B cell (primary cell): ENCODE measurements at regions not wholly inside any gene's neighbourhood (a gene's known extent, or its start where the extent isn't known, plus 50 kb on each side); places are given as distances from the start of the nearest gene placed in this dataset.

Source experiments
- ATAC-seq: fragments of 200-7000 bp; cut with Tn5 transposase; one replicate; pipeline ENCODE4 v1.10.0; 2021; ENCODE audit warnings: low read depth, mild to moderate bottlenecking, moderate number of reproducible peaks, moderate library complexity
- CTCF ChIA-PET: fragments of 350-600 bp; sonication (Branson Sonifier 250); formaldehyde crosslinking; loops from one replicate; lab custom pipeline; 2021; ENCODE audit warnings: antibody characterized with exemption, inconsistent platforms; lab: Charles Lee
- POLR2A ChIA-PET: fragments of 350-600 bp; sonication (Branson Sonifier 250); formaldehyde crosslinking; loops from one replicate; lab custom pipeline; 2021; ENCODE audit warnings: antibody characterized with exemption; lab: Charles Lee
- DNase-seq: peaks from one replicate; pipeline ENCODE4 v3.0.0; 2013
- H2AFZ ChIP-seq: 2 replicates; pipeline ENCODE4 v1.6.1; 2012; ENCODE audit warnings: mild to moderate bottlenecking, low read depth, low read length; ENCODE audit not compliant: insufficient read depth, poor library complexity, severe bottlenecking
- H3K27ac ChIP-seq, 2 donors: 1 replicate in 1 of 2; 2 replicates in 1 of 2; pipeline ENCODE4 v1.5.1; 2012 to 2013; ENCODE audit warnings: low read length in 2 of 2, mild to moderate bottlenecking in 2 of 2, moderate library complexity in 1 of 2
- H3K27me3 ChIP-seq, 4 experiments: fragments of 200-600 bp in 1 of 4; sonication (generic) in 1 of 4; replicated peaks in 1 of 4; 1 replicate in 2 of 4; 2 replicates in 2 of 4; pipeline versions ENCODE4 v1.6.1 to v1.7.0; 2013 to 2016; ENCODE audit warnings: low read length in 3 of 4, mild to moderate bottlenecking in 2 of 4, mixed read lengths in 1 of 4, moderate library complexity in 1 of 4; ENCODE audit not compliant: insufficient read depth in 4 of 4, control insufficient read depth in 3 of 4; ENCODE audit errors: control extremely low read depth in 1 of 4
- H3K36me3 ChIP-seq, 2 experiments: replicated peaks in 1 of 2; 1 replicate in 1 of 2; 2 replicates in 1 of 2; pipeline versions ENCODE4 v1.6.1 to v1.7.1; 2013; ENCODE audit warnings: low read length in 1 of 2; ENCODE audit not compliant: insufficient read depth in 2 of 2, control insufficient read depth in 1 of 2; ENCODE audit errors: control extremely low read depth in 1 of 2, extremely low read depth in 1 of 2
- H3K4me1 ChIP-seq, 2 donors: fragments of 200-600 bp in 1 of 2; sonication (generic) in 1 of 2; 1 replicate in 1 of 2; 2 replicates in 1 of 2; pipeline versions ENCODE4 v1.5.1 to v1.6.1; 2013 to 2017; ENCODE audit warnings: low read length in 2 of 2; ENCODE audit not compliant: control insufficient read depth in 2 of 2, insufficient read depth in 2 of 2
- H3K4me2 ChIP-seq: replicated peaks from 2 replicates; pipeline ENCODE3; 2012; ENCODE audit warnings: mild to moderate bottlenecking, low read depth, low read length; ENCODE audit not compliant: poor library complexity, severe bottlenecking
- H3K4me3 ChIP-seq, 5 experiments: fragments of 200-600 bp in 1 of 5; sonication (generic) in 1 of 5; 1 replicate in 3 of 5; 2 replicates in 2 of 5; pipeline versions ENCODE4 v1.5.1 to v1.7.0; 2011 to 2016; ENCODE audit warnings: low read length in 4 of 5, mild to moderate bottlenecking in 4 of 5, low read depth in 2 of 5, control low read depth in 1 of 5, moderate library complexity in 1 of 5; ENCODE audit not compliant: insufficient read depth in 1 of 5; ENCODE audit errors: control extremely low read depth in 1 of 5, extremely low read depth in 1 of 5
- H3K79me2 ChIP-seq: fragments of 200-600 bp; sonication (generic); one replicate; pipeline ENCODE4 v1.6.0; 2016; ENCODE audit warnings: low read length; ENCODE audit not compliant: control insufficient read depth, insufficient read depth
- H3K9ac ChIP-seq: fragments of 200-600 bp; sonication (generic); 2 replicates; pipeline ENCODE4 v1.6.1; 2017; ENCODE audit warnings: mild to moderate bottlenecking, low read length, moderate library complexity
- H3K9me3 ChIP-seq, 3 donors: one replicate each; pipeline versions ENCODE4 v1.6.1 to v1.7.1; 2013; ENCODE audit warnings: low read length in 2 of 3; ENCODE audit not compliant: control insufficient read depth in 2 of 3, insufficient read depth in 1 of 3; ENCODE audit errors: control extremely low read depth in 1 of 3
- H4K20me1 ChIP-seq: 2 replicates; pipeline ENCODE4 v1.6.0; 2012; ENCODE audit warnings: mild to moderate bottlenecking, low read length; ENCODE audit not compliant: insufficient read depth, control insufficient read depth, poor library complexity, severe bottlenecking
- H3K27ac Mint-ChIP-seq: one replicate; pipeline ENCODE4 v1.8.0; 2021; ENCODE audit warnings: mixed read lengths
- H3K27me3 Mint-ChIP-seq: one replicate; pipeline ENCODE4 v1.8.0; 2021; ENCODE audit warnings: mixed read lengths
- H3K4me1 Mint-ChIP-seq: one replicate; pipeline ENCODE4 v1.8.0; 2021; ENCODE audit warnings: mixed read lengths
- H3K4me3 Mint-ChIP-seq: one replicate; pipeline ENCODE4 v1.8.0; 2021; ENCODE audit warnings: mixed read lengths
- H3K9me3 Mint-ChIP-seq: one replicate; pipeline ENCODE4 v1.8.0; 2022; ENCODE audit warnings: mixed read lengths; ENCODE audit not compliant: insufficient read depth
- CTCF ChIP-seq: fragments of 200-600 bp; IDR thresholded peaks from one replicate; pipeline ENCODE4 v1.8.0; 2022; ENCODE audit warnings: antibody characterized with exemption, mild to moderate bottlenecking
- EZH2 ChIP-seq: IDR thresholded peaks from 2 replicates; pipeline ENCODE4 v1.6.1; 2012; ENCODE audit warnings: borderline replicate concordance, low read depth, mild to moderate bottlenecking, moderate library complexity, low read length; ENCODE audit not compliant: insufficient read depth, poor library complexity, severe bottlenecking
- WGBS: methylation state at CpG from one replicate; pipeline ENCODE4 v1.1.5; 2013; ENCODE audit warnings: missing lambda C conversion rate; ENCODE audit not compliant: insufficient coverage; 5-methylcytosine and 5-hydroxymethylcytosine counted together
- intact Hi-C: fragments of 100-400 bp; cut with micrococcal nuclease; formaldehyde crosslinking; loops from one replicate; pipeline ENCODE4 v1.10.0; 2022

- H3K4me2 ChIP-seq, result no peak overlapping the region
- TF ChIP-seq EZH2 (no peak), CTCF (no peak)
- H3K27ac ChIP-seq, result no peak overlapping the region
- no peaks in the 10 kb centered on the region for H3K27me3 Mint-ChIP-seq
- no peaks in the 10 kb centered on the region for H3K4me1 Mint-ChIP-seq
- 65% methylated on average over 11 of the region's 12 CpGs for WGBS
- no peaks in the 10 kb centered on the region for H3K27me3 ChIP-seq
- CTCF ChIA-PET, result no interaction called here
- H3K9me3 ChIP-seq, result peaks cover 0 to 44% (median 10%) of the 10 kb centered on the region in 3 donors
- DNase-seq (no peak), ATAC-seq (no peak)
- H3K79me2 ChIP-seq, result no peaks in the 10 kb centered on the region
- POLR2A ChIA-PET, result no interaction called here
- no peaks in the 10 kb centered on the region for H3K36me3 ChIP-seq
- intact Hi-C loops, result no loop called here
- no peak overlapping the region for H3K4me3 Mint-ChIP-seq
- no peak overlapping the region for H2AFZ ChIP-seq
- H3K9ac ChIP-seq, result no peak overlapping the region
- no peak overlapping the region for H3K27ac Mint-ChIP-seq
- no peaks in the 10 kb centered on the region for H3K4me1 ChIP-seq
- no peak overlapping the region for H3K4me3 ChIP-seq
- H4K20me1 ChIP-seq, result no peaks in the 10 kb centered on the region
- no peaks in the 10 kb centered on the region for H3K9me3 Mint-ChIP-seq
Measured at GRCh38 chr19:29001597-29002245, 211.2 kb downstream of the UQCRFS1 start.

GRCh38 chr19:29001141-29001581 lies 211.8 kb downstream of the UQCRFS1 start:
- ChIA-PET CTCF (no interaction called here), POLR2A (no interaction called here)
- DNase-seq (no peak), ATAC-seq (no peak)
- no peak overlapping the region for H3K4me2 ChIP-seq
- no peaks in the 10 kb centered on the region for H3K36me3 ChIP-seq
- H3K27me3 ChIP-seq, result no peaks in the 10 kb centered on the region
- TF ChIP-seq CTCF (no peak), EZH2 (no peak)
- no peak overlapping the region for H2AFZ ChIP-seq
- 73% methylated on average over 5 of the region's 7 CpGs for WGBS
- Mint-ChIP-seq H3K4me3 (no peak overlapping the region), H3K4me1 (no peaks in the 10 kb centered on the region), H3K9me3 (no peaks in the 10 kb centered on the region), H3K27me3 (no peaks in the 10 kb centered on the region), H3K27ac (no peak overlapping the region)
- H3K27ac ChIP-seq, result no peak overlapping the region
- H3K4me1 ChIP-seq, result no peaks in the 10 kb centered on the region
- no peak overlapping the region for H3K4me3 ChIP-seq
- intact Hi-C loops, result no loop called here
- H4K20me1 ChIP-seq, result no peaks in the 10 kb centered on the region
- no peaks in the 10 kb centered on the region for H3K79me2 ChIP-seq
- no peak overlapping the region for H3K9ac ChIP-seq
- peaks cover 0 to 46% (median 10%) of the 10 kb centered on the region in 3 donors for H3K9me3 ChIP-seq
